SK-N-SH (cell line): ENCODE measurements at regions not wholly inside any gene's neighbourhood (a gene's known extent, or its start where the extent isn't known, plus 50 kb on each side); places are given as distances from the start of the nearest gene placed in this dataset.

Experiments
- CHD2 ChIP-seq: fragments of 150-350 bp; IDR thresholded peaks from 2 replicates; pipeline ENCODE4 v1.6.1; 2018; ENCODE audit warnings: low read length; ENCODE audit not compliant: partially characterized antibody
- EP300 ChIP-seq, 2 experiments: IDR thresholded peaks; 2 replicates each; pipeline versions ENCODE4 v1.4.0 to v1.6.1; 2012; ENCODE audit warnings: borderline replicate concordance in 1 of 2, low read depth in 1 of 2, low read length in 1 of 2
- POLR2AphosphoS5 ChIP-seq: IDR thresholded peaks from 2 replicates; pipeline ENCODE4 v1.6.1; 2012; ENCODE audit warnings: low read depth, low read length
- RFX5 ChIP-seq: IDR thresholded peaks from 2 replicates; pipeline ENCODE4 v1.6.1; 2012; ENCODE audit warnings: mild to moderate bottlenecking, improper control_type of control experiment, low read length
- TCF12 ChIP-seq: IDR thresholded peaks from 2 replicates; pipeline ENCODE4 v1.4.0; 2012
- TF ChIP-seq, protein P1 (sequence below): fragments of 200-600 bp; sonication (generic); IDR thresholded peaks from 2 replicates; pipeline ENCODE4 v1.6.1; 2017; ENCODE audit warnings: antibody characterized with exemption, mild to moderate bottlenecking, moderate library complexity
- TF ChIP-seq, protein P2 (sequence below): IDR thresholded peaks from 2 replicates; pipeline ENCODE4; 2012

DNA sequence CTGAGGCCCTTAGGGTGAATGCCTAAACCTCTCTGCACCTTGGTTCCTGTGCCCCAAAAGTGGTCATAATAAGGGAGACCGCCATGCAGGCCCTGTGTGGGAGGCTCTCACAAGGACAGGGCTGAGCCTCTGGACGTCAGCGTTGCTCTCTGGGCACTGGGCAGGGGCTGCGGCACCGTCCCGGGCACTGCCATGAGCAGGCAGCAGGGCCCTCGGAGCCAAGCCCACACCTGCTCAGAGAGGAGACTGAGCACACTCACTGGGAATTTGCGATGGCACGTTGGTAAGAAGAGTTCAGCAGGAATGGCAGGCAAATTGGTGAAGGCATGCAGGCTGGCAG lies 123.4 kb downstream of the HMX1 start:
- TF ChIP-seq POLR2AphosphoS5 (no peak), TCF12 (no peak), RFX5 (no peak), CHD2 (no peak), EP300 (IDR thresholded peaks at IDR 0.05; ENCODE audit: borderline replicate concordance in 1 of 2, low read depth in 1 of 2, low read length in 1 of 2) (no peak)
- TF ChIP-seq, protein P1, sequence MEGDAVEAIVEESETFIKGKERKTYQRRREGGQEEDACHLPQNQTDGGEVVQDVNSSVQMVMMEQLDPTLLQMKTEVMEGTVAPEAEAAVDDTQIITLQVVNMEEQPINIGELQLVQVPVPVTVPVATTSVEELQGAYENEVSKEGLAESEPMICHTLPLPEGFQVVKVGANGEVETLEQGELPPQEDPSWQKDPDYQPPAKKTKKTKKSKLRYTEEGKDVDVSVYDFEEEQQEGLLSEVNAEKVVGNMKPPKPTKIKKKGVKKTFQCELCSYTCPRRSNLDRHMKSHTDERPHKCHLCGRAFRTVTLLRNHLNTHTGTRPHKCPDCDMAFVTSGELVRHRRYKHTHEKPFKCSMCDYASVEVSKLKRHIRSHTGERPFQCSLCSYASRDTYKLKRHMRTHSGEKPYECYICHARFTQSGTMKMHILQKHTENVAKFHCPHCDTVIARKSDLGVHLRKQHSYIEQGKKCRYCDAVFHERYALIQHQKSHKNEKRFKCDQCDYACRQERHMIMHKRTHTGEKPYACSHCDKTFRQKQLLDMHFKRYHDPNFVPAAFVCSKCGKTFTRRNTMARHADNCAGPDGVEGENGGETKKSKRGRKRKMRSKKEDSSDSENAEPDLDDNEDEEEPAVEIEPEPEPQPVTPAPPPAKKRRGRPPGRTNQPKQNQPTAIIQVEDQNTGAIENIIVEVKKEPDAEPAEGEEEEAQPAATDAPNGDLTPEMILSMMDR = no peak
- TF ChIP-seq, protein P2, sequence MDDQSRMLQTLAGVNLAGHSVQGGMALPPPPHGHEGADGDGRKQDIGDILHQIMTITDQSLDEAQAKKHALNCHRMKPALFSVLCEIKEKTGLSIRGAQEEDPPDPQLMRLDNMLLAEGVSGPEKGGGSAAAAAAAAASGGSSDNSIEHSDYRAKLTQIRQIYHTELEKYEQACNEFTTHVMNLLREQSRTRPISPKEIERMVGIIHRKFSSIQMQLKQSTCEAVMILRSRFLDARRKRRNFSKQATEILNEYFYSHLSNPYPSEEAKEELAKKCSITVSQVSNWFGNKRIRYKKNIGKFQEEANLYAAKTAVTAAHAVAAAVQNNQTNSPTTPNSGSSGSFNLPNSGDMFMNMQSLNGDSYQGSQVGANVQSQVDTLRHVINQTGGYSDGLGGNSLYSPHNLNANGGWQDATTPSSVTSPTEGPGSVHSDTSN = no peak
